Loucy (cell line): ENCODE measurements at regions not wholly inside any gene's neighbourhood (a gene's known extent, or its start where the extent isn't known, plus 50 kb on each side); places are given as distances from the start of the nearest gene placed in this dataset.

Experiments
- H2AFZ ChIP-seq: fragments of 200-600 bp; sonication (generic); 2 replicates; pipeline ENCODE4 v1.6.0; 2016; ENCODE audit warnings: antibody characterized with exemption, mild to moderate bottlenecking, low read length, moderate library complexity
- H3F3A ChIP-seq: fragments of 200-600 bp; 2 replicates; pipeline ENCODE4 v1.6.0; 2016; ENCODE audit warnings: antibody characterized with exemption, low read depth, mild to moderate bottlenecking
- H3K27me3 ChIP-seq: fragments of 200-600 bp; sonication (generic); 2 replicates; pipeline ENCODE4 v1.6.1; 2014; ENCODE audit warnings: low read length, mild to moderate bottlenecking; ENCODE audit not compliant: insufficient read depth, poor library complexity, severe bottlenecking
- H3K36me3 ChIP-seq: fragments of 200-600 bp; sonication (generic); 2 replicates; pipeline ENCODE4 v1.6.1; 2016; ENCODE audit warnings: low read length; ENCODE audit not compliant: insufficient read depth
- H3K4me1 ChIP-seq: fragments of 200-600 bp; sonication (generic); 2 replicates; pipeline ENCODE4 v1.5.1; 2014; ENCODE audit warnings: low read length, mild to moderate bottlenecking; ENCODE audit not compliant: insufficient read depth, poor library complexity, severe bottlenecking
- H3K4me2 ChIP-seq: fragments of 200-600 bp; sonication (generic); 2 replicates; pipeline ENCODE4 v1.6.0; 2014; ENCODE audit warnings: antibody characterized with exemption, low read length, low read depth, mild to moderate bottlenecking; ENCODE audit not compliant: poor library complexity, severe bottlenecking
- H3K4me3 ChIP-seq: fragments of 200-600 bp; sonication (generic); 2 replicates; pipeline ENCODE4 v1.5.1; 2014; ENCODE audit warnings: low read length, mild to moderate bottlenecking, mixed read lengths; ENCODE audit not compliant: poor library complexity, severe bottlenecking
- H3K79me2 ChIP-seq: fragments of 200-600 bp; sonication (generic); 2 replicates; pipeline ENCODE4 v1.6.1; 2014; ENCODE audit warnings: low read length; ENCODE audit not compliant: insufficient read depth
- H3K9ac ChIP-seq: fragments of 200-600 bp; sonication (generic); 2 replicates; pipeline ENCODE4 v1.6.0; 2014; ENCODE audit warnings: mild to moderate bottlenecking, low read depth, low read length, moderate library complexity; ENCODE audit not compliant: poor library complexity, severe bottlenecking
- H3K9me2 ChIP-seq: fragments of 200-600 bp; sonication (generic); replicated peaks from 2 replicates; pipeline ENCODE4 v1.6.1; 2016; ENCODE audit warnings: low read depth, low read length, mixed read lengths
- H3K9me3 ChIP-seq: fragments of 200-600 bp; sonication (generic); 2 replicates; pipeline ENCODE4 v1.6.1; 2014; ENCODE audit warnings: mild to moderate bottlenecking, antibody characterized with exemption, low read length, low read depth; ENCODE audit not compliant: insufficient read depth
- H4K20me1 ChIP-seq: fragments of 200-600 bp; sonication (generic); 2 replicates; pipeline ENCODE4 v1.6.0; 2014; ENCODE audit warnings: antibody characterized with exemption, low read length, mild to moderate bottlenecking; ENCODE audit not compliant: insufficient read depth, poor library complexity, severe bottlenecking
- EZH2phosphoT487 ChIP-seq: fragments of 200-600 bp; IDR thresholded peaks from 2 replicates; pipeline ENCODE4 v1.6.1; 2018; ENCODE audit warnings: antibody characterized with exemption, mild to moderate bottlenecking, moderate library complexity, borderline replicate concordance
- TF ChIP-seq, protein P1 (sequence below): fragments of 200-600 bp; sonication (generic); conservative IDR thresholded peaks from 2 replicates; pipeline ENCODE4 v1.5.1; 2014; ENCODE audit warnings: mild to moderate bottlenecking, antibody characterized with exemption, low read length

DNA sequence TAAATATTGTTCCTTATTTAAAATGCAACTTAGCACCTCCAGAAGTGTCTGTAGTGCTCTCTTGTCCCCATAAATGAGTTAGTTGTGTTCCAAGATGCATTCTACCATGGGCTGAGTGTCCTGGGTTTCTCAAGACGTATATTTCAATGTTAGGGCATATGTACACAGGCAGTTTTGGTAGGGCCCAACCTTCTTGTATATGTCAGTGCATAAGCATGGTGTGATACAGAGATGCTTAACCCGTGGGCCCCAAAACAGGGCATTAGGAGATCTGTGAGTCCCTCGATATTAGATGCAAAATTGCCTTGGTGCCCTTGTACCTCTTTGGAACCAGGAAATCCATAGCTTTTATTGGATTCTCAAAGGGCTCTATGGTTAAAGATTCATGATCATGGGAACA, 91.5 kb upstream of the HIVEP1 start:
- H3K27me3 ChIP-seq = no peaks in the 10 kb centered on the region
- no peak overlapping the region for H3K9ac ChIP-seq
- H3K9me3 ChIP-seq = no peaks in the 10 kb centered on the region
- H3K4me1 ChIP-seq = no peaks in the 10 kb centered on the region
- H3K9me2 ChIP-seq = no peaks in the 10 kb centered on the region
- H3K4me2 ChIP-seq = no peak overlapping the region
- no peaks in the 10 kb centered on the region for H3F3A ChIP-seq
- H3K4me3 ChIP-seq = no peak overlapping the region
- no peaks in the 10 kb centered on the region for H3K36me3 ChIP-seq
- TF ChIP-seq, protein P1, sequence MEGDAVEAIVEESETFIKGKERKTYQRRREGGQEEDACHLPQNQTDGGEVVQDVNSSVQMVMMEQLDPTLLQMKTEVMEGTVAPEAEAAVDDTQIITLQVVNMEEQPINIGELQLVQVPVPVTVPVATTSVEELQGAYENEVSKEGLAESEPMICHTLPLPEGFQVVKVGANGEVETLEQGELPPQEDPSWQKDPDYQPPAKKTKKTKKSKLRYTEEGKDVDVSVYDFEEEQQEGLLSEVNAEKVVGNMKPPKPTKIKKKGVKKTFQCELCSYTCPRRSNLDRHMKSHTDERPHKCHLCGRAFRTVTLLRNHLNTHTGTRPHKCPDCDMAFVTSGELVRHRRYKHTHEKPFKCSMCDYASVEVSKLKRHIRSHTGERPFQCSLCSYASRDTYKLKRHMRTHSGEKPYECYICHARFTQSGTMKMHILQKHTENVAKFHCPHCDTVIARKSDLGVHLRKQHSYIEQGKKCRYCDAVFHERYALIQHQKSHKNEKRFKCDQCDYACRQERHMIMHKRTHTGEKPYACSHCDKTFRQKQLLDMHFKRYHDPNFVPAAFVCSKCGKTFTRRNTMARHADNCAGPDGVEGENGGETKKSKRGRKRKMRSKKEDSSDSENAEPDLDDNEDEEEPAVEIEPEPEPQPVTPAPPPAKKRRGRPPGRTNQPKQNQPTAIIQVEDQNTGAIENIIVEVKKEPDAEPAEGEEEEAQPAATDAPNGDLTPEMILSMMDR = no peak
- no peak for TF ChIP-seq EZH2phosphoT487
- H4K20me1 ChIP-seq = no peaks in the 10 kb centered on the region
- no peaks in the 10 kb centered on the region for H3K79me2 ChIP-seq
- no peak overlapping the region for H2AFZ ChIP-seq

DNA sequence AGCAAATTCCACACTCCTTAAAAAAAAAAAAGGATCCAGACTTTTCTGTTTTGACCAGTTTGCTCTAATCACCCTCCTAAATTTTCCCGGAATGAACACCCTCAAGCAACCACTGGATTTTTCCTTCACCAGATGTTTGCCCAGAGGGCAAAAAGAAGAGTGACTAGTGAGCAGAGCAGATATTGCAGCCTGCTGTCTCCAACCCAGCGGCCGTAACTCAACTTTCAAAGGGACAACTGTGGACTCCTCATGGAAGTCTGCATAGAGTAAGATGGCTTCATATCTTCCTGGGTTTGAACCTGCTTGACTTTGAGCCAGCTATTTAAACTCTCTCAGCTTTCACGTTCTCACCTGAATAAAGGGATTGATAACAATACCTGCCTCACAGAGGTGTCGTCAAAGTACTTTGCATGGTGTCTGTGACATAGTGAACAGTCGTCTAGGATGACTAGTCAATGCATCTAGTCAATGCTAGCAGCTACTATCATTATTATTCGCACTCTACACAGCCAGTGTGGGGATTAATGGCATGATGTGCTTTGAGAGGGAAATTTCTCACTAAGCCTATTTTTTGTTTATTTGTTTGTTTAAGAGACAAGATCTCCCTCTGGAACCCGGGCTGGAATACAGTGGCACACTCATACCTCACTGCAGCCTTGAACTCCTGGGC, 92.2 kb upstream of the HIVEP1 start:
- Histone ChIP-seq H3K4me1 (no peaks in the 10 kb centered on the region), H3K4me2 (no peak overlapping the region), H3K9me3 (no peaks in the 10 kb centered on the region), H2AFZ (no peak overlapping the region), H3K79me2 (no peaks in the 10 kb centered on the region), H3K4me3 (no peak overlapping the region), H4K20me1 (no peaks in the 10 kb centered on the region), H3K9ac (no peak overlapping the region), H3K36me3 (no peaks in the 10 kb centered on the region), H3K9me2 (no peaks in the 10 kb centered on the region), H3F3A (no peaks in the 10 kb centered on the region), H3K27me3 (no peaks in the 10 kb centered on the region)
- TF ChIP-seq, protein P1 = no peak
- no peak for TF ChIP-seq EZH2phosphoT487

DNA sequence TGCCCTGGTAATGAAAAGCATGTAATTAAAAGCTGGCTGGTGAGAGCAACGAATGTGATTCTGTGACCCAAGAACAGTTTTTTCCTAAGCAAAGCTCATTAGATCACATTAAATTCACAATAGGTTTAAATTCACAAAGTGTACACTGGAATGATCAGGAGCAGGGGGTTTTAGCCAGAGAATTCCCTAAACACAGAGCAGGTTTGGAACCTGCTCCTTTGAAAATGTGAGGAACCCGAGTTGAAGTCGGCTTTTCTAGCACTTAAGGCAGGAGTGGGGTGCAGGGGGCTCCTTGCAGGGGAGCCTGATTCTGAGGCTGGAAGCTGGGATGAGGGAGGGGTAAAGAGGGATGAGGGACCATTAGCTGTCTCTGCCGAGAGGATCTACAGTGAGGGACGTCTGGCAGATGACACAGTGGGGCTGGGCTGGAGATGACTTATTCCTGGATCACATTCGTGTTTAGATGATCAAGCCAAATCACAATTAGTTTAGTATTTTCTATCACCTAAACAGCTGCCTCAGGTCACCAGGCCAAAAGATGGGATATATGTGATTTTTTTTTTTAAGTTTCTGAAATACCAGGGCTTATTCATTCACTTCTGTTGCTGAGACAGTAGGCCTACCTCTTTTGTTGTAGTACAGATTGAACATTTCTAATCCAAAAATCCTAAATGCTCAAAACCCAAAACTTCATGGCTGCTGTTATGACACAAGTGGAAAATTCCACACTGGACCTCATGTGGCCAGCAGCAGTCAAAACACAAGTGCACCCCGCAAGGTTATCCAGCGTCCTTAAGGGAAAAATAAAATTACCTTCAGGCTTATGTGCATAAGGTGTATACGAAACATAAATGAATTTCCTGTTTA, 93.1 kb upstream of the HIVEP1 start:
- Histone ChIP-seq H3K36me3 (no peaks in the 10 kb centered on the region), H3K4me2 (no peak overlapping the region), H3K4me3 (no peak overlapping the region), H4K20me1 (no peaks in the 10 kb centered on the region), H2AFZ (no peak overlapping the region), H3K9ac (no peak overlapping the region), H3K4me1 (no peaks in the 10 kb centered on the region), H3K79me2 (no peaks in the 10 kb centered on the region), H3K27me3 (no peaks in the 10 kb centered on the region), H3F3A (no peaks in the 10 kb centered on the region), H3K9me2 (no peaks in the 10 kb centered on the region), H3K9me3 (no peaks in the 10 kb centered on the region)
- TF ChIP-seq EZH2phosphoT487 = no peak
